ENCODE measurements at regions not wholly inside any gene's neighbourhood (a gene's known extent, or its start where the extent isn't known, plus 50 kb on each side); places are given as distances from the start of the nearest gene placed in this dataset.
A peak's percentile ranks its signal among the peaks of the same experiment; 100 is the strongest.

DNA sequence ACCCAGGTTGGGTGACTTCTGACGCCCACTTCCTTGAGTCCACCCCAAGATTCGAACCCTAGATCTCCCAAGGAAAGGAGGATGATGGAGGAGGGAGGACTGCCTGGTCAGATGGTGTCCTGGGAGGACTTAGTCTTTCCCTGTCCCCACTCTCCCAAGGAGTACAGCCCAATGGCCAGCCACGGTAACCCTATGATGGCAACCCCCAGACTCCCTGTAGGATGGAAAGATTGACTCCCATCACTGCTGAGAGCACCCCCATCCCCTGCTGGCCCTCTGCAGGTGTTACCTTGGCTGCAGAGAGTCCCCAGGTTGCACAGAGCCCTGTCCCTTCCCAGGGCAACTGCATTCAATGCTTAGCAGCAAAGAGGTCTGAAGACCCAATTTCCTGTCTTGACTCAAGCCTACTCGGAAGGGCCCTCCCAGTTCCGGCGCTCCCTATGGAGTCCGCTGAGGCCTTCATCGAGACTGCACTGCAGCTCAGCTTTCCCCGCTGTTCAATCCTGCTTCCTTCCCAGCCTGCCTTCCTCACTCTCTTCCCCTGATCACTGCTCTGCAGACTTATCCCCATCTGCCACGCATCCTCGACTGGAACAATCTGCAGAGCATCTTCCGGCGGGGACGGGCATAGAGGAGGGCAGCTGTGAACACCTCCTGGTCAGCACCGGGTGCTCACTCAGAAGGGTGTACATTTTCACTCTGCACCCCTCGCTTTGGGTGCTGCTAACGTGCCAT, 50.8 kb upstream of the OCM2 start:
- Mint-ChIP-seq H3K27ac (no peak overlapping the region), H3K36me3 (no peaks in the 10 kb centered on the region), H3K4me1 (no peaks in the 10 kb centered on the region), H3K4me3 (no peak overlapping the region), H3K27me3 (no peaks in the 10 kb centered on the region), H3K9me3 (no peaks in the 10 kb centered on the region)

DNA sequence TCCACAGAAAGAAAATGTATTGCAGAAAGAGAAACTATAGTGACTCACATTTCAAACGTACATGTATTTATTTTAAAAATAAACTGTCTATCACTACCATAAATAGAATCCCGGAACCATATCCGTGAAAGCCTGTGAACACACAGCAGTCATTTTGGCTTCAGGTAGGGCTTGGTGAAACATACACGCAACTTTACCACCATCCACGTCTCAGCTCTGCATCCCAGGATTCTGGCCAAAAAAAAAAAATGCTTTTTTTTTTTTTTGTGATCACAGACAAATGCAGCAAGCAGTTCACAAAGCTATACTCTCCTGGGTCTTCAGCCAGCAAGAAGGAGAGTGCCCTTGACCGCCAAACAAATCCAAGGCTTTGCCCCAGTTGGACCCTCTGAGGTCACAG, 56.8 kb upstream of the OCM2 start:
- Mint-ChIP-seq H3K4me1 (peaks cover 6% of the 10 kb centered on the region), H3K36me3 (no peaks in the 10 kb centered on the region), H3K4me3 (no peak overlapping the region), H3K27me3 (no peaks in the 10 kb centered on the region), H3K9me3 (no peaks in the 10 kb centered on the region), H3K27ac (no peak overlapping the region)

GRCh38 chr7:98049034-98049433, 57.6 kb upstream of the LMTK2 start:
- Mint-ChIP-seq H3K9me3 (no peaks in the 10 kb centered on the region), H3K36me3 (no peaks in the 10 kb centered on the region), H3K27me3 (no peaks in the 10 kb centered on the region), H3K27ac (no peak overlapping the region), H3K4me1 (peaks cover 8% of the 10 kb centered on the region), H3K4me3 (no peak overlapping the region)

DNA sequence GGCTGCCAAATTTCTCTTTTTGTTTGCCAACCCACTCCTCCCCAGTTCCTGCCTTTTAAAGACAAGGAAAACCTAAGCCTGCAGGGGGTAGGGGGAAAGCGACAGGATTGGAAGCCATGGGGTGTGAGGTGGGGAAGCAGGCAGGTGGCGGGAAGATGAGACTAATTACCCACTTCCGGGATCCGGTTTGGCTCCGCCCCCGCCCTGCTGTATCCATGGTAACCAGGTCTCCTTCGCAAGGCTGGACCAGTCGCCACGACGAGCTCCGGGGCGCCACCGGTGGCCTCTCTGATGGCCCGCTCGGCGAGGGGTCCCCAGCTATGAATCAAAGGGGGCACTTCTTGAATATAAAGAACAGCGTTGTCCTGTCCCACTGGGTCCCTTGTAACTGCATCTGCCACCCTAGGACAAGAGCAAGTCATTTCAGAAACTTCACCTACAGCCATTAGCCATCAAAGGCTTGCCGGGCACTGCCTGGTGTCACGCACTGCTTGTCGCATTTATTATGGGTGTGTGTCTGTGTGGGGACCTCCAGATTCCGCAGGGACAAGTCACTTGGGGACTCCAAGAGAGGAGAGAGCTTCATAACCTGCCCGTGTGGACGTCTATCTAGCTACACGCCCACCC, 55.4 kb upstream of the LMTK2 start:
- Mint-ChIP-seq H3K4me3 (peak overlapping the region; percentile 33), H3K27me3 (no peaks in the 10 kb centered on the region), H3K4me1 (peaks cover 8% of the 10 kb centered on the region), H3K9me3 (no peaks in the 10 kb centered on the region), H3K27ac (no peak overlapping the region), H3K36me3 (no peaks in the 10 kb centered on the region)

GRCh38 chr7:98054585-98054984, 52.1 kb upstream of the LMTK2 start:
- H3K27ac Mint-ChIP-seq: no peak overlapping the region
- H3K4me1 Mint-ChIP-seq: peaks cover 8% of the 10 kb centered on the region
- no peaks in the 10 kb centered on the region for H3K9me3 Mint-ChIP-seq
- H3K27me3 Mint-ChIP-seq: no peaks in the 10 kb centered on the region
- H3K36me3 Mint-ChIP-seq: no peaks in the 10 kb centered on the region
- no peak overlapping the region for H3K4me3 Mint-ChIP-seq

DNA sequence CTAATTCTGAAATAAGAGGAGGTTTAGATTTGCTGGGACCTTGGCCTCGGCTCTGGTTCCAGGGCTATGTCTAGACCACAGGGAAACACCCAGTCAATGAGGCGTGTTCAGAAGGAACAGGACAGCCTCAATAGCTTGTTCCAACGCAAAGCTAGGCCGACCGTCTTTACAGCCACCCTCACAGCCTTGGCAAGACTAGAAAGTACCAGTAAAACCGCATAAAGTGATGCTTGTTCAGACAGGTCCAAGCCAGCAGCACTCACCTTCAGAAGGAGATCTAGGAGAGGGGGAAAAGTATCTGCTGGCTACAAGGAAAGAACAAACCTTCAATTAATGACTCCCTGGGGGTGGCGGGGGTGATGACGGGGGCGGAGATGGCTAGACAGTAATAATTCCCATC, 50.1 kb upstream of the LMTK2 start:
- no peaks in the 10 kb centered on the region for H3K27me3 Mint-ChIP-seq
- H3K4me3 Mint-ChIP-seq: no peak overlapping the region
- H3K9me3 Mint-ChIP-seq: no peaks in the 10 kb centered on the region
- H3K27ac Mint-ChIP-seq: no peak overlapping the region
- no peaks in the 10 kb centered on the region for H3K36me3 Mint-ChIP-seq
- H3K4me1 Mint-ChIP-seq: peaks cover 5% of the 10 kb centered on the region

Data from activated naive CD4-positive, alpha-beta T cell treated with anti-CD3 and anti-CD28 coated beads, Interleukin-2, amount 50 U/mL, for 24 hours (primary cell).